GM10266 (cell line): ENCODE measurements at regions not wholly inside any gene's neighbourhood (a gene's known extent, or its start where the extent isn't known, plus 50 kb on each side); places are given as distances from the start of the nearest gene placed in this dataset.
"Not testable (repeated sequence)": the region's sequence is repeated elsewhere in the genome, so short reads cannot be mapped to it uniquely, and the experiment has no call there.

Experiments used
- DNase-seq: peaks from one replicate; pipeline ENCODE4 v3.0.0; 2012; ENCODE audit errors: extremely low spot score
- TF ChIP-seq, protein P1 (sequence below): IDR thresholded peaks from 2 replicates; pipeline ENCODE4 v1.5.1; 2012; ENCODE audit warnings: mild to moderate bottlenecking, low read depth; ENCODE audit not compliant: control insufficient read depth, insufficient read depth; ENCODE audit errors: missing control alignments

DNA sequence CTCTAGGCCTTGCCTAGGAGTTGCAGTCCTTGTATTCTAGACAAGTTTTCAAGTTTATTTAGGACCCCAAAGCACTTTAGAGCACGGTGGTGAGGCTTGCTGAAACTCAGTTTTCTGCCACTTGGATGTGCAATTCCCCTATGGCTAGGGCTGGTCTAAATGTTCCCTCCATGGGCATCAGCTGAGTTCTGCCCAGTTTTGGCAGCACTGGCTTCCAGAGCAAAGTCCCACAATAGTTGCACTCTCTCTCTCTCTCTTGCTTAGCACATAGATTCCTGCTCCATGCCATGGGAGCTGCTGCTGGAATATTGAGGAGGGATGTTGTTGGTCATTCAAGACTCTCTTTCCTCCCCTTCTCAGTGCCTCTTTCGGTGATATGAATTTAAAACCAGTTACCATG is 760.2 kb upstream of the SLC39A10 start:
- TF ChIP-seq, protein P1, sequence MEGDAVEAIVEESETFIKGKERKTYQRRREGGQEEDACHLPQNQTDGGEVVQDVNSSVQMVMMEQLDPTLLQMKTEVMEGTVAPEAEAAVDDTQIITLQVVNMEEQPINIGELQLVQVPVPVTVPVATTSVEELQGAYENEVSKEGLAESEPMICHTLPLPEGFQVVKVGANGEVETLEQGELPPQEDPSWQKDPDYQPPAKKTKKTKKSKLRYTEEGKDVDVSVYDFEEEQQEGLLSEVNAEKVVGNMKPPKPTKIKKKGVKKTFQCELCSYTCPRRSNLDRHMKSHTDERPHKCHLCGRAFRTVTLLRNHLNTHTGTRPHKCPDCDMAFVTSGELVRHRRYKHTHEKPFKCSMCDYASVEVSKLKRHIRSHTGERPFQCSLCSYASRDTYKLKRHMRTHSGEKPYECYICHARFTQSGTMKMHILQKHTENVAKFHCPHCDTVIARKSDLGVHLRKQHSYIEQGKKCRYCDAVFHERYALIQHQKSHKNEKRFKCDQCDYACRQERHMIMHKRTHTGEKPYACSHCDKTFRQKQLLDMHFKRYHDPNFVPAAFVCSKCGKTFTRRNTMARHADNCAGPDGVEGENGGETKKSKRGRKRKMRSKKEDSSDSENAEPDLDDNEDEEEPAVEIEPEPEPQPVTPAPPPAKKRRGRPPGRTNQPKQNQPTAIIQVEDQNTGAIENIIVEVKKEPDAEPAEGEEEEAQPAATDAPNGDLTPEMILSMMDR = no peak
- DNase-seq = no peak

- TF ChIP-seq, protein P1 = no peak
- no peak for DNase-seq
These were observed 773.3 kb upstream of the SLC39A10 start for GRCh38 chr2:194883711-194884110.

GRCh38 chr2:194870974-194871535 is 786.0 kb upstream of the SLC39A10 start:
- DNase-seq = no peak
- TF ChIP-seq, protein P1 = no peak

DNA sequence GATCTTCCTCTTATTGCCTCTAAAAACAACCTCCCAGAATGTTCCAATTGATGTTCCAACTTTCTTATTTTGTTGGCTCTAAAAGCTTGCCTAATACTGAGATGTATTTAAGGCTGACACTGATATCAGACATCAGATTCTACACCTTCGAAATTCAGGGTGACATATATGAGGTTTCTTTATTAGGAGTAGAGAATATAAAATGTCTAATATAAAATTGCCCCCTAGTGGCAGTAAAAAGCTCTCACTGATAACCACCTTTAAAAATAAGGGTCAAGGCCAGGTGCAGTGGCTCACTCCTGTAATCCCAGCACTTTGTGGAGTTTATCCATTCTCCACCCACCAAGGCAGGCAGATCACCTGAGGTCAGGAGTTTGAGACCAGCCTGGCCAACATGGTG is 789.7 kb upstream of the SLC39A10 start:
- TF ChIP-seq, protein P1 = peak; percentile 28
- DNase-seq = peak; percentile 2

DNA sequence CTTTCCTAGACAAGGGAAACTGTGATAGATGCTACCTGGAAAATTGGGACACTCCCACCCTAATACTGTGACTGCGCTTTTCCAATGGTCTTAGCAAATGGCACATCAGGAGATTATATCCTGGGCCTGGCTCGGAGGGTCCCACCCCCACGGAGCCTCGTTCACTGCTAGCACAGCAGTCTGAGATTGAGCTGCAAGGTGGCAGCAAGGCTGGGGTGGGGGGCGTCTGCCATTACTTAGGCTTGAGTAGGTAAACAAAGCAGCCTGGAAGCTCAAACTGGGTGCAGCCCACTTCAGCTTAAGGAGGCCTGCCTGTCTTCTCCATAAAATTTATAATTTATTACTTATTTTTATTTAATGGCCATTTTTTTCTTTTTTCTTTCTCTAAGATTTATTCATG is 802.1 kb upstream of the SLC39A10 start:
- TF ChIP-seq, protein P1 = no peak
- no peak for DNase-seq

GRCh38 chr2:194842871-194843270 is 814.2 kb upstream of the SLC39A10 start:
- no peak for DNase-seq
- TF ChIP-seq, protein P1 = no peak

- not testable (repeated sequence) for DNase-seq
These were observed 822.7 kb upstream of the SLC39A10 start for GRCh38 chr2:194834371-194834770.

DNA sequence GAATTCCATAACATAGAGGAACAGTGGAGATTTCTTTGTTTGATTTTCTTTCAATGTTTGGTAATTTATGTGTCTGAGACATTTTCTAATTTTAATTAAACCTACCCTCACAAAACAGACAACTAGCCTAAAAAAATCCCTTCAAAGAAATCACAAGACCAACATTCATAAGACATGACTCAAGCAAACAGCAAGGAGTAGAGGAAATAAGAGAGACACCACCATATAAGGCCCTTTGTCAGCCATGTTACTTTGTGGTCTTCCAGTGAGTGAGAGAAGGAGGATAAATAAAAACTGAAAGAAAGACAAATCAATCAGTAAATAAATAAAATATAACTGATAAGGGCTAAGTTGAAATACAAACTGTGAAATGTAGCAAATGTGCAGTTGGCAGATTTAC is 830.8 kb upstream of the SLC39A10 start:
- TF ChIP-seq, protein P1 = no peak
- DNase-seq = no peak
